GM06990 (cell line): ENCODE measurements at regions not wholly inside any gene's neighbourhood (a gene's known extent, or its start where the extent isn't known, plus 50 kb on each side); places are given as distances from the start of the nearest gene placed in this dataset.
"Not testable (repeated sequence)": the region's sequence is repeated elsewhere in the genome, so short reads cannot be mapped to it uniquely, and the experiment has no call there.

Source experiments
- DNase-seq: peaks from one replicate; pipeline ENCODE4 v3.0.0-alpha.2; 2011; ENCODE audit not compliant: insufficient read length; ENCODE audit errors: extremely low read depth
- H3K27me3 ChIP-seq: replicated peaks from 2 replicates; pipeline ENCODE4 v1.6.0; 2011; ENCODE audit warnings: low read length; ENCODE audit not compliant: control insufficient read depth, insufficient read depth
- H3K36me3 ChIP-seq: 2 replicates; pipeline ENCODE4 v1.5.1; 2011; ENCODE audit warnings: low read length; ENCODE audit not compliant: control insufficient read depth, insufficient read depth
- H3K4me3 ChIP-seq: replicated peaks from 2 replicates; pipeline ENCODE4 v1.5.1; 2011; ENCODE audit warnings: low read depth, mild to moderate bottlenecking, control low read depth, low read length
- TF ChIP-seq, protein P1 (sequence below): IDR thresholded peaks from 2 replicates; pipeline ENCODE4 v1.5.1; 2011; ENCODE audit warnings: low read length, control low read depth, mild to moderate bottlenecking, inconsistent platforms; ENCODE audit not compliant: insufficient read depth, poor library complexity, severe bottlenecking

GRCh38 chr9:111276431-111277128 is 53.4 kb downstream of the OR2K2 start:
- Histone ChIP-seq H3K36me3 (no peaks in the 10 kb centered on the region), H3K4me3 (no peak overlapping the region), H3K27me3 (no peaks in the 10 kb centered on the region)
- TF ChIP-seq, protein P1, sequence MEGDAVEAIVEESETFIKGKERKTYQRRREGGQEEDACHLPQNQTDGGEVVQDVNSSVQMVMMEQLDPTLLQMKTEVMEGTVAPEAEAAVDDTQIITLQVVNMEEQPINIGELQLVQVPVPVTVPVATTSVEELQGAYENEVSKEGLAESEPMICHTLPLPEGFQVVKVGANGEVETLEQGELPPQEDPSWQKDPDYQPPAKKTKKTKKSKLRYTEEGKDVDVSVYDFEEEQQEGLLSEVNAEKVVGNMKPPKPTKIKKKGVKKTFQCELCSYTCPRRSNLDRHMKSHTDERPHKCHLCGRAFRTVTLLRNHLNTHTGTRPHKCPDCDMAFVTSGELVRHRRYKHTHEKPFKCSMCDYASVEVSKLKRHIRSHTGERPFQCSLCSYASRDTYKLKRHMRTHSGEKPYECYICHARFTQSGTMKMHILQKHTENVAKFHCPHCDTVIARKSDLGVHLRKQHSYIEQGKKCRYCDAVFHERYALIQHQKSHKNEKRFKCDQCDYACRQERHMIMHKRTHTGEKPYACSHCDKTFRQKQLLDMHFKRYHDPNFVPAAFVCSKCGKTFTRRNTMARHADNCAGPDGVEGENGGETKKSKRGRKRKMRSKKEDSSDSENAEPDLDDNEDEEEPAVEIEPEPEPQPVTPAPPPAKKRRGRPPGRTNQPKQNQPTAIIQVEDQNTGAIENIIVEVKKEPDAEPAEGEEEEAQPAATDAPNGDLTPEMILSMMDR = no peak
- no peak for DNase-seq

- TF ChIP-seq, protein P1 = no peak
- H3K27me3 ChIP-seq = no peaks in the 10 kb centered on the region
- H3K4me3 ChIP-seq = no peak overlapping the region
- no peaks in the 10 kb centered on the region for H3K36me3 ChIP-seq
- DNase-seq = no peak
These were observed 55.3 kb downstream of the OR2K2 start for GRCh38 chr9:111274737-111275136.

DNA sequence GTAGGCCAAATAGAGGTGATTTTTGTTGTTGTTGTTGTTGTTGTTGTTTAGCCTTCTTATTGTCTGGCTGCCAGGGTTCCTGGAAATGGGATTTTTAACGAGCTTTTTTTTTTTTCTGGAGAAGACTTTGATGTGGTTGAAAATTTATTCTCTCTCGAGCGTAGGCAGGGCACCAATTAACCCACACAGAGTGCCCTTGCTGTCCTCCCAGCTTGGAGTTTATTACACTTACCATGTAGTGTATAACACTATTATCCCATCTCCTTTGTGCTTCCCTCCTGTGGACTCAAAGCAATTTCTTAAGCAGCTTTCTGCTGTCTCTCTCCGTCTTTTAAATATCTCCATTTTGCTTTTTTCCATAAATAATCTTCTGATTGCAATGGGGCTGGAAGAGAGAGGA is 57.4 kb downstream of the OR2K2 start:
- Histone ChIP-seq H3K27me3 (no peaks in the 10 kb centered on the region), H3K36me3 (no peaks in the 10 kb centered on the region), H3K4me3 (no peak overlapping the region)
- DNase-seq = no peak
- TF ChIP-seq, protein P1 = no peak

GRCh38 chr9:111271481-111272080 is 58.4 kb downstream of the OR2K2 start:
- Histone ChIP-seq H3K36me3 (no peaks in the 10 kb centered on the region), H3K4me3 (no peak overlapping the region), H3K27me3 (no peaks in the 10 kb centered on the region)
- DNase-seq = no peak
- TF ChIP-seq, protein P1 = no peak

- DNase-seq = no peak
- no peak overlapping the region for H3K4me3 ChIP-seq
- H3K36me3 ChIP-seq = no peaks in the 10 kb centered on the region
- no peaks in the 10 kb centered on the region for H3K27me3 ChIP-seq
- TF ChIP-seq, protein P1 = no peak
These were observed 59.0 kb downstream of the OR2K2 start for GRCh38 chr9:111271047-111271446.

DNA sequence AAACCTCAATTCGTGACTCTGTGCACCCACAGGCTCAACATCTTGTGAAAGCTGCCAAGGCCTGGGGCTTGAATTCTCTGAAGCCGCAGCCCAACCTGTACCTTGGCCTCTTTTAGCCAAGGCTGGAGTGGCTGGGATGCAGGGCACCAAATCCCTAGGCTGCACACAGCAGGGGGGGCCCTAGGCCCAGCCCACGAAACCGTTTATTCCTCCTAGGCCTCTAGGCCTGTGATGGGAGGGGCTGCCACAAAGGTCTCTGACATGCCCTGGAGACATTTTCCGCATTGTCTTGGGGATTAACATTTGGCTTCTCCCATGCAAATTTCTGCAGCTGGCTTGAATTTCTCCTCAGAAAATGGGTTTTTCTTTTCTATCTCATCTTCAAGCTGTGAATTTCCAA is 64.0 kb downstream of the OR2K2 start:
- not testable (repeated sequence) for DNase-seq

More for the DNA sequence above, 64.0 kb downstream of the OR2K2 start:
- not testable (repeated sequence) for H3K36me3 ChIP-seq, H3K4me3 ChIP-seq, H3K27me3 ChIP-seq
